GM18873 (cell line): ENCODE measurements at regions not wholly inside any gene's neighbourhood (a gene's known extent, or its start where the extent isn't known, plus 50 kb on each side); places are given as distances from the start of the nearest gene placed in this dataset.

Experiments used
- ATAC-seq: cut with Tn5 transposase; IDR thresholded peaks from one replicate; pipeline ENCODE4 v1.9.1; 2021; ENCODE audit warnings: mild to moderate bottlenecking, moderate library complexity, moderate number of reproducible peaks; ENCODE audit not compliant: unreplicated experiment, low FRiP score

DNA sequence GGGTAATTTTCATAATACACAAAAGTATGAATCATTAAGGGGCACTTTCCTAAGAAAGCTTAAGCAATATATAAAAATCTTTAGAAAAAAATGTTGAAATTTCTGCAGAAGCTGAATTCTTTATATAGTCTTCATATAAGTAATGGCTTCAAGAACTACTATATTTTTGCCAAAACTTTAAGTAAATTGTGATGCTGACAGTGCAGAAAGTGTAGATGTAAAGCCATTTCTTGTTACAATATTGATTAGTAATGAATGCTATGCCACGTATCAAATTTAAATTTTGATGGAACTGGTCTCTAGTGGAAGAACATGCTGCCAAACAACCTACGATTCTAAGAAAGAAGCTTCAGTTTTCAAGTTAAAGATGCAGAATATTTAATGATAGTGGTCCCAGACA lies 1210.0 kb downstream of the SLITRK1 start:
- ATAC-seq, result no peak

GRCh38 chr13:82664183-82664582 lies 1218.1 kb downstream of the SLITRK1 start:
- ATAC-seq, result no peak

DNA sequence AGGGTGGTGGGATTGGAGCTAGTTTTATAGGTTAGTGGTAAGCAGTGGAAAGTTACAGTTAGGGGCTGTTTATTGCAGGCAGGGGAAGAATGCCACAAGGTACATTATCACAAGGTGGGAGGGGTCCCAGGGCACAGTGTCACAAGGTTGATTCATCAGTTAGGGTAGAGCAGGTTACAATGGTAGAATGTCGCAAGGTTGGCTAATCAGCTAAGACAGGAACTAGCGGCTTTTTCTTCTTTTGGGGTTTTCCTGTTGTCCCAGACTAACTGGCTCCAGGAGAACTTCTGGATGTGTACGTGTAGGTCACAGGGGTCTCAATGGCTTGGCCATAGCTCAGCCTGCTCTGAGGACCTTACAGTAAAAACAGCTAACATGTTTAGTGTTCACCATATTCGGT lies 1221.1 kb downstream of the SLITRK1 start:
- ATAC-seq, result no peak

- no peak for ATAC-seq
Measured at GRCh38 chr13:82658811-82659210, 1223.5 kb downstream of the SLITRK1 start.

- ATAC-seq, result no peak
Measured at GRCh38 chr13:82657471-82657870, 1224.8 kb downstream of the SLITRK1 start.

DNA sequence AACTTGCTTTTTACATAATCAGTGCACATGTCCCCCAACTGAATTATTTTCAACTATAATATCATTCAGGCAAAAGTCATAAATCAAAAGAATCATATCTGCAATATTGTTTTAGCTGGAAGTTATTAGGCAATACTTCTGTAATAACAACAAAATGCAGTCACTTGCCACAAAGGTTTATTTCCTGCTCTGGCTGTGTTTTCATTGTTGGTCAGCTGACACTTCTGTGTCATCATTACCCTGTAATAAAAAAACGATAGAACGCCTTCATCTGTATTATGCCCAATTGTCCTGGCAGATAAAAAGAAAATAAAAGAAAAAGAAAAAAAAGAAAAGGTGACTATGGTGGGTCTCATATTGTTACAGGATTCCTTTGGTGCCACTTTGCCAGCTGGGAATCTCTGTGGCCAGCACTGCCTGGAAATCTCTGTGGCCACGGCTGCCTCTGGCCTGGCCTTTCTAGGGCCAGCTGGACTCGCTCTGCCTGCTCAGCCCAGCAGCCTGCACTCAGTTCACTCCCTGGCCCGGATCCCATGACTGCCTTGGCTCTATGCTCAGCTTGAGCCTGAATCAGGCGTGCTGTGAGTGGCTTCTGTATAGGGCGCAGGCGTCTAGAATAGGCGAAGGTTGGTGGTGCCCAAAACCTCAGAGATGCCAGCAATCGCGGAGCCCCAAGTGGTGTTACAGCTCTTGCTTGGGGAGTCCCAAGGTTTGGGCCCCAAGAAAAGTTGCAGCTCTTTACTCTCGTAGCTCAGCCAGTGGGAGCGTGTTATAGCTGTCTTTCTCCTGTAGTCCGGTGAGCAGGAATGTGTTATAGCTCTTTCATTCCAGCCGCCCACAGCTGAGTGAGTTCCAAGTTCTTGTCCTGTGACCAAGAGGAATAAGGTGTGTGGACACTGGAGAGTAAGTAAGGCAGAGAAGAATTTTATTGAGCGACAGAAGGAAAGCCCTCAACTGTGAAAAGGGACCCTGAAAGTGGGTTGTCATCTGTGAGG lies 1227.1 kb downstream of the SLITRK1 start:
- no peak for ATAC-seq

DNA sequence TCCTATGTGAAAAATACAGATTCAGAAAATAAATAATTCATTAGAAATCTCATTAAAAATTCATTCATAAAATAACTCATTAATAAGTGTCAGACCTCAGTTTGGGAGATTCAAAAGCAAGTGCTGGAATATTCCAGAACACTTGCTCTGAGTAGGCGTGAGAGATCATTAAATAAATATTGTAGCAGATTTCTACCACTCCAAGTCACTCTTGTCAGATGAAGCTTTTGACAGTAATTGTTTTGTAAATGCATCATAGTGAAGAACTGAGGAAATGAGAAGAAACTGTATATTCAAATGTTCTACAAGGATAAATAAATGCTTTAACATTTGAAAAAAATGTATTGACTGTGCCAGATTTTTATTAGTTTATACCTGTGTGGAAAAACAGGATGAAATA lies 1228.1 kb downstream of the SLITRK1 start:
- ATAC-seq, result no peak

- no peak for ATAC-seq
Measured at GRCh38 chr13:82647540-82647939, 1234.7 kb downstream of the SLITRK1 start.

DNA sequence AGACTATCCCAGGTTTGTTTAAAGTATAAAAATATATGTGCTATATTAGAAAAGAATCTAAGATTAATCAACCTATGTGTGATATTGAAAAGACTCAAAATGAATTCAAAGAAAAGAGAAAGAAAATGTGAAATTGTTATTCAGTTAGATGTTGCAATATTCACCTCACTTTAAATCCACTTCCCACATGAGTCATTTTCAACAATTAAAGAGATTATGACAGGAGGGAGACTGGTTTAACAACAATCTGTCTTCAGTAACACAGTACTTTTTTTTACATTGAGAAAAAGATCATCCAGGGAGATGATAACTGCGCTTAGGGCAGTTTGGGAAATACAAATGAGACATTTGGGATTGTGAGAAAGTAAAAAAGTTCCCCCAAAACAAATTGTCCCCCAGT lies 1246.2 kb downstream of the SLITRK1 start:
- no peak for ATAC-seq

- no peak for ATAC-seq
Measured at GRCh38 chr13:82634946-82635345, 1247.3 kb downstream of the SLITRK1 start.

- no peak for ATAC-seq
Measured at GRCh38 chr13:82627183-82627582, 1255.1 kb downstream of the SLITRK1 start.

GRCh38 chr13:82625717-82626116 lies 1256.6 kb downstream of the SLITRK1 start:
- no peak for ATAC-seq

GRCh38 chr13:82615043-82615442 lies 1267.2 kb downstream of the SLITRK1 start:
- no peak for ATAC-seq

GRCh38 chr13:82614086-82614485 lies 1268.2 kb downstream of the SLITRK1 start:
- ATAC-seq, result no peak

- no peak for ATAC-seq
Measured at GRCh38 chr13:82606008-82606407, 1276.3 kb downstream of the SLITRK1 start.

DNA sequence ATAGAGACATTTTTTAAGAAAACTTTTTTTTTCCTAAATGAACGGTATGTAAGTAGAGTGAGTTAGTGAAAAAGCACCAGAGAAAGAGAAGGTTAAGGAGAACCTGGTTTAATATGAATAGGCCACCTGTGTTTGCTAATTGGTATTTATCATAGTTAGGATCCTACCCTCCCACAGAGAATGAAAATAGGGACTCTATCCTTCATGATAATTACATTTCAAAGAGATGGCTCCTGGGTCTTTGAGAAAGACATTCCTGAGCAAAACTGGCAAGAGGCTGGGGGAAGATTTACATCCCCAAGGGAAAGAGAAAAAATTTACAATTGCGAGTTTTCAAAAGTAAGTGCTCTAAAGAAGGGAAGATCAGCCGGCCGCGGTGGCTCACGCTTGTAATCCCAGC lies 1284.5 kb downstream of the SLITRK1 start:
- ATAC-seq, result no peak

- no peak for ATAC-seq
Measured at GRCh38 chr13:82593239-82593638, 1289.0 kb downstream of the SLITRK1 start.

- no peak for ATAC-seq
Measured at GRCh38 chr13:82571653-82572052, 1310.6 kb downstream of the SLITRK1 start.

DNA sequence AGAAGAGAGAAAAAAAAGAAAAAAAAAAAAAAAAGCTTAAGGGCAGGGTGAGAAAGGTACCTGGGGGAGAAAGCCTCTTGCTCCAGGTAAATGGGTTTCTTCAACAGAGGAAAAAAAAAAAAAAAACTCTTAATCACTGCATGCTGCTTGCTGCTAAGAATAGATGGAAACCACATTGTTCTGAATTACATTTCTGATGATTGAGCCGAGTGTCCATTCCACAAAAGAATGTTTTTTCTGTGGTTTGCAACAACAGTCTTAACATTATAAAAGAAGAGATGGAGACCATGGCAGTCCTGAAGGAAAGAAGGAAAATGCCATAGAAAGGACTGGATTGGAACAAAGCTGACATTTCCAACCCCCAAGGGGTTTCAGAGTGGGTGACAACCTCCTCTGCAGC lies 1312.7 kb downstream of the SLITRK1 start:
- ATAC-seq, result no peak

- ATAC-seq, result no peak
Measured at GRCh38 chr13:82566864-82567263, 1315.4 kb downstream of the SLITRK1 start.

- no peak for ATAC-seq
Measured at GRCh38 chr13:82565201-82565600, 1317.1 kb downstream of the SLITRK1 start.

DNA sequence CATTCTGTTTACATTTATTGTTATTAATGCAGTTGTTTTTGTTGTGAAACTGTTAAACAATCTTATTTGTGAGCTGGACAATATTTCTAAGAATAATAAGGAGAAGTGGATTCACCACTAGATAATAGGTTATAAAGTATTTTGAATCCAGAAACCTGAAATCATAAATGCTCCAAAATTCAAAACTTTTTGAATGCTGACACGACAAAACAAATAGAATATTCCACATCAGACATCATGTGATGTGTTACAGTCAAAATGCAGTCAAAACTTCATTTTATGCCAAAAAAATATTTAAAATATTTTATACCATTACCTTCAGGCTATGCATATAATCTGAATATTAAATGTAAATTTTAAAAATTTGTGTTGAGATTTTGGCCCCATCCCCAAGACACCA lies 1321.4 kb downstream of the SLITRK1 start:
- no peak for ATAC-seq
